Glomerular endothelial cell (primary cell): ENCODE measurements at regions not wholly inside any gene's neighbourhood (a gene's known extent, or its start where the extent isn't known, plus 50 kb on each side); places are given as distances from the start of the nearest gene placed in this dataset.

ENCODE experiments used
- DNase-seq: peaks from one replicate; pipeline ENCODE4 v3.0.0-alpha.2; 2011; ENCODE audit warnings: low read depth, low spot score; ENCODE audit errors: extremely low read depth

DNA sequence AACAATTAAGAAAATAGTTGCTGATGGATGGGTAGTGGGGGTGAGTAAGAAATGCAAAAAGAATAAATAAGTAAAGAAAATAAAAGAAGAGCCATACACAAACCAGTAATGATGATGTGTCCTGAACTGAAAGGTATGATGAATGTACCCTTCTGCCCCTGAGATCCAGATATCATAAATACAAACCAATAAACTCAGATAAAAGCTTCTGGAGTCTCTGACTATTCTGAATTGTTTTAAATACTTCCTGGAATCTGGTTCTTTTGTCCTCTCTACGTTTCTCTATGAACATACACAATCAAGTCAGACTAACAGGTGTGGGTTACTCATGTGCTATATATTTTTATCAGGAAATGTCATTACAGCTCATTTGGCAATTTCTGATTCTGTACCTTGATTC lies 153.4 kb downstream of the PPP1R2C start:
- DNase-seq, result no peak

- no peak for DNase-seq
These were observed 158.9 kb downstream of the PPP1R2C start for GRCh38 chrX:42619068-42619467.

DNA sequence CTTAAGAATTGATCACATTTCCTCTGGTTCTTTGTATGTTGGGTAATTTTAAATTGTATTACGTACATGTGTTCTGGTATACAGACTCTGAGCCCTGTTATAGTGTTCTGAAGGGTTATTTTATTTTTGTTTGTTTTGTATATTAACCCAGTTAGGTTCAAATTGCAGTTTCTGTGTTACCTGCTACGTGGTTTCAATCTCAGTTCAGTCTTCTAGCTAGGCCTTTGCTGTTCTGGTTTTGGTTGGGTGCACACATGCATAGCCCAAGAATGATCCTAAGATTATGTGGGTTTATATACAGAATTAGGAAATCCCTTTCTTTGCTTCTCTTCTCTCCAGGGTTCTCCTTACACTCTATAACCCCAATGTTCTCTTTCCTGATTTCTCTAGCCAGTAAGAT lies 161.0 kb downstream of the PPP1R2C start:
- DNase-seq, result no peak

GRCh38 chrX:42615161-42615563 lies 162.8 kb downstream of the PPP1R2C start:
- no peak for DNase-seq

DNA sequence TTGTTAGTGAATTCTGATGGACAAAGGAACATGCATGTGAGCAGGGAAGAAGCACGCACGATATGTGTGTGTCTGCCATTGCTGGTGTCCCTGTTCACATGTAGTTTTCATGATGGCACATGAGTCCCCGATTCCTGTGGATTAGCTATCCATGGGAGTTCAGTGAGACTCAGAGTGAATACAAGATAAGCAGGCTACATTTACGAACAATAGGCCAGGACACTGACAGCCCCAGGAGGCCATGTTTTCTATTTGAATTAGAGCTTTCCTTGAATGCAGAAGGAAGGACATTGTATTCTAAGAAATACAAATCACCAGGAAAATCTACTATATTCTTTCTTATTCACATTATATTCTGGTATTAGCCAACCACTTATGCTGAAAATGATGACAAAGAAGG lies 171.4 kb downstream of the PPP1R2C start:
- DNase-seq, result no peak

DNA sequence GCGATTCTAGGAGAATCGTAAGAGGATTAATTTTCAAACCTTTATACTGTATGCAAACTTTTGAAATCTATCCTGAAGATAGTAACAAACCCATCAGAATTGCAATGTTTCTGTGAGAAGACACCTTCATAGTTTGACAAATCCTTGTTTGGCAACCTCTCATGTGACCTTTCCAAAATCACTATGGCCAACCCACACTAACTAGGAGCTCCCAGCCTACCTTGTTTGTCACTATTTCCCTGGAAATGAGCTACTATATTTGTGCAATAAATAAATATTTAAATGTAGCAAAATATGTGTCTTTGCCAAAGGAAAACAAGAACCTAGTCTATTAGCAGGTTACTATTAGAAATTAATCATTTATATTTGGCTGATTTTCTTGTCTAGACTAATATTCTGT lies 173.7 kb downstream of the PPP1R2C start:
- no peak for DNase-seq

GRCh38 chrX:42603016-42603415 lies 174.9 kb downstream of the PPP1R2C start:
- no peak for DNase-seq

GRCh38 chrX:42602566-42602965 lies 175.4 kb downstream of the PPP1R2C start:
- no peak for DNase-seq

- DNase-seq, result no peak
These were observed 175.8 kb downstream of the PPP1R2C start for GRCh38 chrX:42602136-42602535.

DNA sequence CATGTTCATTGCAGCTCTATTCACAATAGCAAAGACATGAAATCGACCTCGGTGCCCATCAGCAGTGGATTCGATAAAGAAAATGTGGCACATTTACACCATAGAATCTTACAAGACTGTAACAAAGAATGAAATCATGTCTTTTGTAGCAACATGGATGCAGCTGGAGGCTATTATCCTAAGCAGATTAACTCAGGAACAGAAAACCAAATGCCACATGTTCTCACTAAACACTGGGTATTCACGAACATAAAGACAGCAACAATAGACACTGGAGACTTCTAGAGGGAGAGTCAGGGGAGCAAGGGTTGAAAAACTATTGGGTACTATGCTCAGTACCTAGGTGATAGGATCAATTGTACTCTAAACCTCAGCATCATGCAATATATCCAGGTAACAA lies 180.5 kb downstream of the PPP1R2C start:
- DNase-seq, result no peak

GRCh38 chrX:42585842-42586621 lies 191.9 kb downstream of the PPP1R2C start:
- no peak for DNase-seq

GRCh38 chrX:42577936-42578470 lies 200.0 kb downstream of the PPP1R2C start:
- DNase-seq, result no peak

GRCh38 chrX:42567268-42567667 lies 210.7 kb downstream of the PPP1R2C start:
- DNase-seq, result no peak

DNA sequence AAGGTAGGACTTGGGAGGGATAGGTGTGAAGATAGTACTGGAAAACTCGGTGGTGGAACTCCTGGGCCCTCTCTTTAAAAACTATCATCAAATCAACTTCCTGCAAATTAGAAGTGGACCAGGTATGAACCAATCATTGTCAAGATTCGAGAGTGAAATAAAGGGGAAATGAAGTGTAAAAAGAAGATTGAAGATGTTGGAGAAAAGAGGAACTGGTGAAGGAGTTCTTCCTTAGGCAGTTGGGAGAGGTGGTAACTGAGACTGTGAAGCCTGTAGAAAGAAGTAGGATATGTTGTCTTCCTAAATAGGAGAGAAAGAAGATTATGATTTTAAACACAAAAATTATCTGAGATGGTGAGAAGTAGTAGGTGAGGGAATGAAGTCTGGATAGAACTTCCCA lies 212.2 kb downstream of the PPP1R2C start:
- no peak for DNase-seq

DNA sequence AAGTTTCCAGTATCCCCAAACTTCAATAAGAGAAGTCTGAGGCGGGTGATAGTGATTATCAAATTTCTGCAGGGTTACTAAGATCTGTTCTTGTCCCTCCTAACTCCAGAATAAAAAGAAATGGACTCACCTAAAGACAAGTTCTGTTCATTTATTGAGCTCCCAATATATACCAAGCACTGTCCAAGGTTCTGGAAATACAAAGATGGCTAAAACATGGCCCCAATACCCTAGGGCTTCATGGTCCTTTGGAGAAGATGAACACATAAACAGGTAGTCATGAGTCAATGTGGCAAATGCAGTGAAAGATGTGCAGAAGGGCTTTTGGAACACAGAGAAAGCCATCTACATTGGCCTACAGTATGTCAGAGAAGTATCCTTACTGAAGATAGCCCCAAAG lies 231.2 kb downstream of the PPP1R2C start:
- DNase-seq, result no peak

DNA sequence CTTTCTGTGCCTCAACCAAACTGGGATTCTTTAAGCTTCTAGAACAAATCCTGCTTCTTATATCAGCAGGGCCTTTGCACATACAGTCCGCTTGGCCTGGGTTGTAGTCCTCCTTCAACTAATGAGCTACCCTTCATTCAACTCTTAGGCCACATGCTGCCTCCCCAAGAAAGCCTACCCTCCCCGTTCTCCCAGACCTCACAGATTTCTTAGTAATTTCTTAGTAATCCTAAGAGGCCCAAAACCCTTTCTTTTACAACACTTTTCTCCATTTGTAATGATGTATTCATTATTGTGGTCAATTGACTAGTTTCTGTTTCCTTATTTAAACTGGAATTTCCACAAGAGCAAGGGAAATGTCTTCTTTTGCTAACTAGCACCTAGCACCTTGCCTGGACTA lies 233.1 kb downstream of the PPP1R2C start:
- DNase-seq, result no peak

- DNase-seq, result no peak
These were observed 236.4 kb downstream of the PPP1R2C start for GRCh38 chrX:42541554-42541953.

DNA sequence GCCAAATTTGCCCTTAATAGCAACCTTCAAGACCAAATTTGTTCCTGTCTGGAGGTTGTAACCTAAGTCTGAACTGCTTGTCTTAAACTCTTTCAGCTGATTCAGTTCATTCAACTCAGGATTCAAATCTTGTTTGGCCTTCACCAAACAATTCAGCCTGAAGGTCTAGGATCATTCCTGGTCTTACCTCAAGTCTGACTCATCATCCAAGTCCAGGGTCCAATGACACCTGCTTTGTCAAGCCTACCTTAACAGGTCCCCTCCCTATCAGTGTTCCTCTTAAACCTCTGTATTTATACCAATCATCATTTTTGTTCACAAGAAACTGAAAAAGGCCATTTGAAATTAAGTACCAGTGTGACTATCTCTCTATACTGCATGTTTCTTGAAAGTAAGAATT lies 237.8 kb downstream of the PPP1R2C start:
- DNase-seq, result no peak

GRCh38 chrX:42538405-42538804 lies 239.6 kb downstream of the PPP1R2C start:
- no peak for DNase-seq

- no peak for DNase-seq
These were observed 241.7 kb downstream of the PPP1R2C start for GRCh38 chrX:42536286-42536685.

GRCh38 chrX:42535233-42535632 lies 242.7 kb downstream of the PPP1R2C start:
- no peak for DNase-seq

GRCh38 chrX:42533761-42534160 lies 244.2 kb downstream of the PPP1R2C start:
- DNase-seq, result no peak

GRCh38 chrX:42531441-42531840 lies 246.5 kb downstream of the PPP1R2C start:
- no peak for DNase-seq
